CD14-positive monocyte (primary cell): ENCODE measurements at regions not wholly inside any gene's neighbourhood (a gene's known extent, or its start where the extent isn't known, plus 50 kb on each side); places are given as distances from the start of the nearest gene placed in this dataset.

Experiments
- DNase-seq, 3 donors: peaks; one replicate each; pipeline ENCODE4 v3.0.0-alpha.2; 2011 to 2022
- H2AFZ ChIP-seq: 2 replicates; pipeline ENCODE4 v1.6.0; 2012; ENCODE audit warnings: mild to moderate bottlenecking, low read depth, low read length, inconsistent platforms; ENCODE audit not compliant: insufficient read depth, poor library complexity, severe bottlenecking
- H3K27ac ChIP-seq, 2 donors: 1 replicate in 1 of 2; 2 replicates in 1 of 2; pipeline ENCODE4 v1.5.1; 2012 to 2013; ENCODE audit warnings: low read length in 2 of 2, control low read depth in 1 of 2, inconsistent platforms in 1 of 2, low read depth in 1 of 2, mild to moderate bottlenecking in 1 of 2
- H3K27me3 ChIP-seq, 2 donors: one replicate each; pipeline versions ENCODE4 v1.6.0 to v1.6.1; 2011 to 2013; ENCODE audit warnings: low read length in 2 of 2; ENCODE audit not compliant: control insufficient read depth in 2 of 2, insufficient read depth in 2 of 2
- H3K36me3 ChIP-seq, 2 donors: replicated peaks in 1 of 2; 1 replicate in 1 of 2; 2 replicates in 1 of 2; pipeline versions ENCODE4 v1.5.1 to v1.6.1; 2012 to 2013; ENCODE audit warnings: low read length in 2 of 2, control low read depth in 1 of 2, inconsistent platforms in 1 of 2, mild to moderate bottlenecking in 1 of 2; ENCODE audit not compliant: insufficient read depth in 2 of 2, control insufficient read depth in 1 of 2
- H3K4me1 ChIP-seq, 2 donors: 1 replicate in 1 of 2; 2 replicates in 1 of 2; pipeline versions ENCODE4 v1.5.1 to v1.6.1; 2012 to 2013; ENCODE audit warnings: low read length in 2 of 2, control low read depth in 1 of 2, inconsistent platforms in 1 of 2, mild to moderate bottlenecking in 1 of 2, moderate library complexity in 1 of 2; ENCODE audit not compliant: insufficient read depth in 2 of 2, control insufficient read depth in 1 of 2
- H3K4me2 ChIP-seq: replicated peaks from 2 replicates; pipeline ENCODE3; 2012; ENCODE audit warnings: low read length, moderate library complexity, mild to moderate bottlenecking; ENCODE audit not compliant: poor library complexity, severe bottlenecking; ENCODE audit errors: extremely low read depth
- H3K4me3 ChIP-seq, 3 experiments: fragments of 200-600 bp in 1 of 3; sonication (generic) in 1 of 3; replicated peaks in 1 of 3; 1 replicate in 2 of 3; 2 replicates in 1 of 3; pipeline ENCODE4 v1.5.1; 2011 to 2013; ENCODE audit warnings: low read length in 3 of 3, mild to moderate bottlenecking in 3 of 3, control low read depth in 2 of 3, low read depth in 2 of 3, inconsistent platforms in 1 of 3, moderate library complexity in 1 of 3
- H3K79me2 ChIP-seq: 2 replicates; pipeline ENCODE4 v1.6.0; 2012; ENCODE audit warnings: mild to moderate bottlenecking, control low read depth, inconsistent platforms, low read length, moderate library complexity; ENCODE audit not compliant: insufficient read depth
- H3K9ac ChIP-seq: 2 replicates; pipeline ENCODE4 v1.6.0; 2017; ENCODE audit warnings: low read length, mild to moderate bottlenecking; ENCODE audit not compliant: insufficient read depth, poor library complexity, severe bottlenecking
- H3K9me3 ChIP-seq, 2 donors: replicated peaks in 1 of 2; 1 replicate in 1 of 2; 2 replicates in 1 of 2; pipeline versions ENCODE4 v1.5.1 to v1.6.1; 2012 to 2013; ENCODE audit warnings: low read length in 2 of 2, control low read depth in 1 of 2; ENCODE audit not compliant: control insufficient read depth in 1 of 2, insufficient read depth in 1 of 2
- H4K20me1 ChIP-seq: 2 replicates; pipeline ENCODE4 v1.6.0; 2012; ENCODE audit warnings: mild to moderate bottlenecking, low read length, control low read depth, moderate library complexity; ENCODE audit not compliant: insufficient read depth
- H3K27ac Mint-ChIP-seq, 7 donors: one replicate each; pipeline ENCODE4 v1.8.0; 2020; ENCODE audit warnings: mild to moderate bottlenecking in 7 of 7, mixed read lengths in 7 of 7, moderate library complexity in 6 of 7, inconsistent platforms in 2 of 7
- H3K27me3 Mint-ChIP-seq, 3 donors: one replicate each; pipeline ENCODE4 v1.8.0; 2021 to 2022; ENCODE audit warnings: low read depth in 3 of 3, mild to moderate bottlenecking in 3 of 3, mixed read lengths in 3 of 3, moderate library complexity in 3 of 3, inconsistent platforms in 1 of 3
- H3K36me3 Mint-ChIP-seq, 2 donors: one replicate each; pipeline ENCODE4 v1.8.0; 2020; ENCODE audit warnings: mixed read lengths in 2 of 2, inconsistent platforms in 1 of 2, mild to moderate bottlenecking in 1 of 2
- H3K4me1 Mint-ChIP-seq: one replicate; pipeline ENCODE4 v1.8.0; 2020; ENCODE audit warnings: mild to moderate bottlenecking, mixed read lengths
- H3K4me3 Mint-ChIP-seq, 2 donors: one replicate each; pipeline ENCODE4 v1.8.0; 2020; ENCODE audit warnings: mild to moderate bottlenecking in 2 of 2, mixed read lengths in 2 of 2, moderate library complexity in 1 of 2
- H3K9me3 Mint-ChIP-seq, 7 donors: one replicate each; pipeline ENCODE4 v1.8.0; 2020 to 2022; ENCODE audit warnings: mixed read lengths in 7 of 7, mild to moderate bottlenecking in 6 of 7, moderate library complexity in 6 of 7, inconsistent platforms in 2 of 7
- WGBS: methylation state at CpG from one replicate; pipeline ENCODE4 v1.1.5; 2013; ENCODE audit warnings: missing lambda C conversion rate; ENCODE audit not compliant: insufficient coverage; 5-methylcytosine and 5-hydroxymethylcytosine counted together
- intact Hi-C, 2 donors: fragments of 100-400 bp; cut with micrococcal nuclease; formaldehyde crosslinking; loops; one replicate each; pipeline versions ENCODE4 v1.15.0 to v1.15.1; 2023
- TF ChIP-seq, protein P1 (sequence below): fragments of 200-600 bp; IDR thresholded peaks from one replicate; pipeline ENCODE4 v1.8.0; 2022; ENCODE audit warnings: antibody characterized with exemption, mild to moderate bottlenecking

DNA sequence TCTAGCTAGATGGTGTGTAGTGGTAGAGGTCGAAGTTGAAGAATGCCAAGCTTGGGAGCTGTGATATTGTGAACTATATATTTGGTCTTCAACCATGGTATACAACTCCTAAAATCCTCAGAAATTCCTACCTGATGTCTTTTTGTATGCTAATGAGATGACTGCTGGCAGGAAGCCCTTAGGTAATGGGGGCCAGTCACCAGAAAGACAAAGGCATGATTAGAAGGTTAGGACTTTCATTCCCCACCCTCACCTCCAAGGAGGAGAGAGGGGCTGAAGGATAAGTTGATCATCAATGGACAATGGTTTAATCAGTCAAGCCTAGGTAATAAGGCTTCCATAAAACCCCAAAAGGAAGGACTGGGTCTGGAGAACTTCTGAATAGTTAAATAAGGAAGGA lies 285.7 kb upstream of the POU5F2 start:
- Mint-ChIP-seq H3K9me3 (peaks cover 8 to 18% (median 12%) of the 10 kb centered on the region in 7 donors), H3K36me3 (peaks cover 32 to 35% of the 10 kb centered on the region in 2 donors), H3K4me3 (no peak overlapping the region), H3K4me1 (peaks cover 2% of the 10 kb centered on the region), H3K27ac (no peak overlapping the region), H3K27me3 (no peaks in the 10 kb centered on the region)
- Histone ChIP-seq H3K4me3 (no peak overlapping the region), H3K9ac (no peak overlapping the region), H3K4me1 (no peaks in the 10 kb centered on the region), H3K4me2 (no peak overlapping the region), H3K79me2 (no peaks in the 10 kb centered on the region), H2AFZ (no peak overlapping the region), H3K27me3 (no peaks in the 10 kb centered on the region), H3K36me3 (peaks cover 0 to 7% of the 10 kb centered on the region in 2 donors), H3K27ac (no peak overlapping the region), H3K9me3 (peaks cover 9 to 10% of the 10 kb centered on the region in 2 donors), H4K20me1 (no peaks in the 10 kb centered on the region)
- no CpG with 5 or more reads among the region's 1 CpG for WGBS
- TF ChIP-seq, protein P1, sequence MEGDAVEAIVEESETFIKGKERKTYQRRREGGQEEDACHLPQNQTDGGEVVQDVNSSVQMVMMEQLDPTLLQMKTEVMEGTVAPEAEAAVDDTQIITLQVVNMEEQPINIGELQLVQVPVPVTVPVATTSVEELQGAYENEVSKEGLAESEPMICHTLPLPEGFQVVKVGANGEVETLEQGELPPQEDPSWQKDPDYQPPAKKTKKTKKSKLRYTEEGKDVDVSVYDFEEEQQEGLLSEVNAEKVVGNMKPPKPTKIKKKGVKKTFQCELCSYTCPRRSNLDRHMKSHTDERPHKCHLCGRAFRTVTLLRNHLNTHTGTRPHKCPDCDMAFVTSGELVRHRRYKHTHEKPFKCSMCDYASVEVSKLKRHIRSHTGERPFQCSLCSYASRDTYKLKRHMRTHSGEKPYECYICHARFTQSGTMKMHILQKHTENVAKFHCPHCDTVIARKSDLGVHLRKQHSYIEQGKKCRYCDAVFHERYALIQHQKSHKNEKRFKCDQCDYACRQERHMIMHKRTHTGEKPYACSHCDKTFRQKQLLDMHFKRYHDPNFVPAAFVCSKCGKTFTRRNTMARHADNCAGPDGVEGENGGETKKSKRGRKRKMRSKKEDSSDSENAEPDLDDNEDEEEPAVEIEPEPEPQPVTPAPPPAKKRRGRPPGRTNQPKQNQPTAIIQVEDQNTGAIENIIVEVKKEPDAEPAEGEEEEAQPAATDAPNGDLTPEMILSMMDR = no peak
- intact Hi-C loops = no loop called here
- no peak for DNase-seq

DNA sequence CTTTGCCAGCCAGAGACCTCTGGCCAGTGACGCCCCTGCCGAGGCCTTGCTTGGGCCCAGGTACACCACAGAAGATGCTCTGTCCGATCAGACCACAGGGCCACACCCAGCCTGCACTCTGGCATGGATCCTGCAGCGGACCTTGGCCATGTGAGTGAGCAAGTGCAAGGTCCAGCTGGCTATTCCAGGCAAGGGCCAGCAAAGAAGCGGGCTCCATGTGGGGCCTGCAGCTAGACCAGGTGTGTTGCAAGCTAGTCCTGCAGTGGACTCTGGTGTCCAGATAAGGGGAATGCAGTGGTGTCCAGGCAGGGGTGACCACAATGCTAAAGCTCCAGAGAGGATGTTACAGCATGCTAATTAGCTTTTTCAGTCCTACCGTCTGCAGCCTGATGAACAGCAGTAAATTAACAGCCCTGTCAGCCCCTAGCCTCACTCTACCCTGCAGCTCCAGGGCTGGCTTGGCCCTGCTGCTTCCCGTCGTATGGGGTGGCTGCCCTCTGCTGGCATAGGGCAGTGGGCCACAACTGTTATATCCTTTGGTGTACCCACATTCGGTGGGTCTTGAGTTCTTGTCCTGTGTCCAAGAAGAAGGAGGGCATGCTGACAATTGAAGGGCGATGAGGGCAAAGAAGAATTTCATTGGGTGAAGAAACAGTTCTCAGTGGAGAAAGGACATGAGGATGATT lies 284.5 kb upstream of the POU5F2 start:
- H3K9me3 Mint-ChIP-seq = peaks cover 3 to 16% (median 6%) of the 10 kb centered on the region in 7 donors
- no peak overlapping the region for H3K27ac Mint-ChIP-seq
- intact Hi-C loops = no loop called here
- H3K36me3 Mint-ChIP-seq = peaks cover 28 to 35% of the 10 kb centered on the region in 2 donors
- H3K36me3 ChIP-seq = peaks cover 0 to 8% of the 10 kb centered on the region in 2 donors
- TF ChIP-seq, protein P1 = no peak
- no peaks in the 10 kb centered on the region for H4K20me1 ChIP-seq
- H3K4me1 ChIP-seq = no peaks in the 10 kb centered on the region
- no peak overlapping the region for H3K9ac ChIP-seq
- no peak overlapping the region for H3K4me2 ChIP-seq
- H3K4me1 Mint-ChIP-seq = peaks cover 2% of the 10 kb centered on the region
- 98% methylated on average over 10 of the region's 10 CpGs for WGBS
- no peak overlapping the region for H2AFZ ChIP-seq
- no peaks in the 10 kb centered on the region for H3K27me3 ChIP-seq
- H3K27ac ChIP-seq = no peak overlapping the region
- H3K4me3 Mint-ChIP-seq = no peak overlapping the region
- DNase-seq = no peak
- no peak overlapping the region for H3K4me3 ChIP-seq
- H3K79me2 ChIP-seq = no peaks in the 10 kb centered on the region
- no peaks in the 10 kb centered on the region for H3K27me3 Mint-ChIP-seq
- peaks cover 3 to 6% of the 10 kb centered on the region in 2 donors for H3K9me3 ChIP-seq
